PC-9 (cell line): ENCODE measurements at regions not wholly inside any gene's neighbourhood (a gene's known extent, or its start where the extent isn't known, plus 50 kb on each side); places are given as distances from the start of the nearest gene placed in this dataset.

Source experiments
- CTCF ChIP-seq: fragments of 200-600 bp; sonication (generic); conservative IDR thresholded peaks from 2 replicates; pipeline ENCODE4 v1.6.1; 2017; ENCODE audit warnings: mixed run types, antibody characterized with exemption, mild to moderate bottlenecking, moderate library complexity
- EZH2 ChIP-seq: fragments of 200-600 bp; sonication (generic); IDR thresholded peaks from 2 replicates; pipeline ENCODE4 v1.8.0; 2017; ENCODE audit warnings: antibody characterized with exemption, low read depth

DNA sequence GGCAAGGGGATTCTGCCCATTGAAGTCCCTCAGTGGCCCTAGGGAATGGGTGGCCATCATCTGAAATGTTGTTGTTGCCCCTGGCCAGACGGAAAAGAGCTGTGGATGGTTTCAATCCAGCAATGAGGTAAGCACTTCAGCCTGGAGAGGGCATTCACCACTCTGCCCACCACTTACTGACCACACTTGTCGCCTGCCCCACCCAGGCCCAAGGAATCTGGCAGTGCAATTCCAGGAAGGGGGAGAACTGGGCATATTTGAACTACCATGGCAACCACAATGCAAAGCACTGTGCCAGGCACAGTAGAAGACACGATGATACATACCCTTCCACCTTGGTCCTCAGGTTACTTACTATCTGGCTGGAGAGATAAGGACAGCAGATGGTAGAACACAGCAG is 161.6 kb downstream of the PDGFRA start:
- TF ChIP-seq EZH2 (no peak), CTCF (no peak)
